HG03039 (cell line): ENCODE measurements at regions not wholly inside any gene's neighbourhood (a gene's known extent, or its start where the extent isn't known, plus 50 kb on each side); places are given as distances from the start of the nearest gene placed in this dataset.
"Not testable (repeated sequence)": the region's sequence is repeated elsewhere in the genome, so short reads cannot be mapped to it uniquely, and the experiment has no call there.

Experiments
- ATAC-seq: cut with Tn5 transposase; IDR thresholded peaks from one replicate; pipeline ENCODE4 v1.9.1; 2021; ENCODE audit warnings: mild to moderate bottlenecking, moderate library complexity; ENCODE audit not compliant: unreplicated experiment

DNA sequence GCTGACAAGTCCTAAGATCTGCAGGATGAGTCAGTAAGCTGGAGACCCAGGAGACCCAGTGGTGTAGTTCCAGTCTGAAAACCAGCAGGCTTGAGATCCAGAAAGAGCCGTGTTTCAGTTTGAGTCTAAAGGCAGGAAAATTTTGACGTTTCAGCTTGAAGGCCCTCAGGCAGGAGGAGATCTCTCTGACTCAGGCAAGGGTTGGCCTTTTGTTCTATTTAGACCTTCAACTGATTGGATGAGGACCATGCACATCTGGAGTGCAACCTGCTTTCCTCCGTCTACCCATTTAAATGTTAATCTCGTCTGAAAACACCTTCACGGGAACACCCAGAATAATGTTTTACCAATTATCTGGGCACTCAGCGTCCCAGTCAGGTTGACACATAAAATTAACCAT lies 69.5 kb downstream of the NPIPA7 start:
- ATAC-seq = not testable (repeated sequence)

DNA sequence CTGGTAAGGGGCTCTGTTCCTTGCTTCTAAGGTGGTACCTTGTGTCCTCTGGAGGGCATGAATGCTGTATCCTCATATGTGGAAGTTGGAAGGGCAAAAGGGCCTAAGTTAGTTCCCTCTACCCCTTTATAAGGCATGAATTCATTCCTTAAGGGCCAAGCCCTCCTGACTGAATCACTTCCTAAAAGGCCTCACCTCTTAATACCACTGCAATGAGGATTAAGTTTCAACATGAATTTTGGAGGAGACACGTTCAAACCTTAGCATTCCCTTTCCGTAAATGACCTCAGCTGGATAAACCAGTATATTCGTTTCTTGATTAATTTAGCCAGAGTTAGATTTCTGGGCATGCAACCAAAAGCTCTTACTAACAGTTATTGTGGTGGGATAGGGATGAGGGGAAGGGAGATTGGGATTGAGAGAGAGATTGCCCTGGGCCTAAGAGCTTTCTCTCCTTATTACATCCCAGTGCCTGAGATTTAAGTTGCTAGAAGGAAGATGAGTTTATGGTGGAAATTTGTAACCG lies 70.8 kb downstream of the NPIPA7 start:
- not testable (repeated sequence) for ATAC-seq

DNA sequence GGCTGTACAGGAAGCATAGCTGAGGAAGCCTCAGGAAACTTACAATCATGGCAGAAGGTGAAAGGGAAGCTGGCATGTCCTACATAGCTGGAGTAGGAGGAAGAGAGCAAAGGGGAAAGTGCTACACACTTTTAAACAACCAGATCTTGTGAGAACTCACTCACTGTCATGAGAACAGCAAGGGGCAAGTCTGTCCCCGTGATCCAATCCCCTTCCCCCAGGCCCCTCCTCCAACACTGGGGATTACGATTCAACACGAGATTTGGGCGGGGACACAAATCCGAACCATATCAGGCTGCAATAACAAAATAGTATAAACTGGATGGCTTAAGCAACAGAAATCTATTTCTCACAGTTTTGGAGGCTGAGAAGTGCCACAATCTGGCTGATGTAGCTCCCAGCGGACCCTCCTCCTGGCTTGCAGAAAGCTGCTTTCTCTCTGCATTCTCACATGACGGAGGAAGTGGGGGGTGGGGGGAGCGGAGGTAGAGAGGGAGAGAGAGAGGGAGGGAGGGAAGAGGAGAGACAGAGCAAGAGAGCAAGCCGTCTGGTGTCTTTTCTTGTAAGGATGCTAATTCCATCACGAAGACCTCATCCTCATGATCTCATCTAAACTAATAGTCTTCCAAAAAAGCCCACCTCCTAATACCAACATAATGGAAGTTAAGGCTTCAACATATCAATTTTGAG lies 72.9 kb downstream of the NPIPA7 start:
- ATAC-seq = not testable (repeated sequence)

DNA sequence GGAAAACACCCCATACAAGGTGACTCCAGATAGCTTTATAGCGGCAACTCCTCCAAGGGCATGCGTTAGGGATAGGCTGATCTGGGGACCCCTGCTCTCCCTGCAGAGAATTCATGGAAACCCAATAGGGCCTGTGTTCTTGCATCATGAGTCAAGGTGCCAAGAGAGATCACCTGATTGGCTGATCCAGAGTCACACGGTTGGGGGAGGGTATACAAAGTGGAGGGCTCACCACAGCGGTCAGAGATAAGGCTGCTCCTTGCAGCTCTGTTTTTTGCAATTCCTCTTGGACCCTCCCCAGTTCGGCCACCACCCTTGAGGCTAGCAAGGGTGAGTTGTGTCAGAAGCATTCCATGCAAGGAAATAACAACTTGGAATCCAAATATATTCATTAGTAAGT lies 79.6 kb downstream of the NPIPA7 start:
- ATAC-seq = not testable (repeated sequence)

DNA sequence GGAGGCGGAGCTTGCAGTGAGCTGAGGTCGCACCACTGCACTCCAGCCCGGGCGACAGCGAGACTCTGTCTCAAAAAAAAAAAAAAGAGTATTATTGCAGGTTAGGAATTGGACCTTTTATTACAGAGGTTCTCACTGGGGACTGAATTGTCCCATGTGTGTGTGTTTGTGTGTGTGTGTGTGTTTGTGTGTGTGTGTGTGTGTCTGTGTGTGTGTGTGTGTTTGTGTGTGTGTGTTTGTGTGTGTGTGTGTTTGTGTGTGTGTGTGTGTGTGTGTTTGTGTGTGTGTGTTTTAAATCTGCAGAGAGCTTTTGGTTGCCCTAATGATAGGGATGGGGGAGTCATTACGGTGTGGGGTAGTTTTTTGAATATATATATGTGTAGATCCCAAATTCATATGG lies 84.9 kb downstream of the NPIPA7 start:
- ATAC-seq = not testable (repeated sequence)

DNA sequence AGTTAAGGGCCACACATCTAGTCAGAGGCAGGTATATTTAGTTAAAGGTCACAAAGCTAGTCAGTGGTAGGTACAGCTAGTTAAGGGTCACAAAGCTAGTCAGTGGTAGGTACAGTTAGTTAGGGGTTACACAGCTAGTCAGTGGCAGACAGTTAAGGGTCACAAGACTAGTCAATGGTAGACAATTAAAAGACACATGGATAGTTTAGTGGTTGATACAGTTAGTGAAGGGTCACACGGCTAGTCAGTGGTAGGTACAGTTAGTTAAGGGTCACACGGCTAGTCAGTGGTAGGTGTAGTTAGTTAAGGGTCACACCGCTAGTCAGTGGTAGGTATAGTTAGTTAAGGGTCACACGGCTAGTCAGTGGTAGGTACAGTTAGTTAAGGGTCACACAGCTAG lies 110.0 kb downstream of the NPIPA7 start:
- not testable (repeated sequence) for ATAC-seq

DNA sequence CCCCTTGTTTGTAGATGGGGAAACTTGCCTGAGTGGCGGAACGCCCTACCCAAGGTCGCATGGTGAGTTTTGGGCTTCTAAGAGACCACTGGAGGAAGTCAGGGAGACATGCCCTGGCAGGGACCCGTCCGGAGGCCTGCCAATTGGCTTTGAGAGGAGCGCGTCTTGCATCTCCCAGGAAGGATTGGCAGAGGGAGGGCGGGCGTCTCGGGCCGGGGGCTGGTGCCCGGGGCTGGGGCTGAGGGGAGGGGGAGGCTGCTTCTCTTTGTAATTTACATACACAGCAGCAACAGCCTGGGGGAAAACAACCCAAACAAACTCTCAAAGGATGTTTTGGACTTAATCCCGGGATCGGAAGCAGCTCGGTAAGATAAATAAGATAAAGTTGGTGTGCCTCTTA lies 110.5 kb downstream of the NPIPA7 start:
- not testable (repeated sequence) for ATAC-seq

DNA sequence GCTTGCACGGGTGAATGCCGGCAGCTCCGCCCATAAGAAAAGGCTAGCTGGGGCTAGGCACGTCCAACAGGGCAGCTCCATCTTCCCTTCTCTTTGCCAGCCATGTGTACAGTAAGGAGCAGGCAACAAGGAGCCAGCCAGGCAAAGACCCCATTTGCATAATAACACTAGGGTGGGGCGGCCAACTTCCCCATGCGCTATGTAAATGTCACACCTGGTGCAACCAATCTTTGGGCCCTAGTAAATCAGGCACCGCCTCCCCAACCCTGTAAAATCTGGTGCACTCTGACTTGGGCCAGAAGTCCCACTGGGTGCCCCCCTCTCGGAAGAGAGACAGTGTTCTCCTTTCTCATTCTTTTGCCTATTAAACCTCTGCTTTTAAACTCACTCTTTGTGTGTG lies 115.2 kb downstream of the NPIPA7 start:
- not testable (repeated sequence) for ATAC-seq

DNA sequence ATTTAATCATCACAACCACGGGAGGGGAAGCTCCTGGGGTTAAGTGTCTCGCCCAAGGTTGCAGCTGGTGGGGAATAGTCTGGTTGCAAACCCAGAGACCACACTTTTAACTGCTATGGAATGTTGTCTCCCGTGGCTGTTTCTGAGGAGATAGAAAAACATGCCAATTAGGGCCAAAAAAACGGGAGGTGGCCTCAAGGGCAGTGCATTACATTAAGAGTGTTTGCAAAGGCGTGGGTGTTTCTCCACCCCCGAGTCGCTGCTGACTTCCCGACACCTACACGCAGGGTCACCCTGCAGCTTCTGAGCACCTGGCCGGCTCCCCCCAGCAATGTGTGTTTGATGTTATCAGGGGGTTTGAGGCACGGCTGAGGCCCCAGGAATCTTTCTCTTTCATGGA lies 116.1 kb downstream of the NPIPA7 start:
- ATAC-seq = not testable (repeated sequence)

DNA sequence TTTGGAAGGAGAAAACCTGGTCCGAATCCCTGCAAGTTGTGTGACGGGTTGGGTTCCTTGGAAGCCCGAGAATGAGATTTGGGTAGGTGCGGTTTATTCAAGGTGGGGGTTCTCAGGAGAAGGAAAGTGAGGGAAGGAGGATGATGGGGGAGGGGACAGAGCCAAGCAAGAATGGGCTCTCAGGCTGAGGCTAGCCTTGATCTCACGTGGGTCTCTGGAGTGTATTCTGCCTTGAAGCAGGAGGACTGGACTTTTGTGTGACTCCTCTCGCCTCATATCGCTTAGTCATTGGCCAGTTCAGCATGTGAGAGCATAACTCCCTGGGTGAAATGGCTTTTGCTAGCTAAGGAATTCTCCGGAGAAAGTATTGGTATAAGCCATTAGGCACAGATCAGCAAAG lies 120.9 kb downstream of the NPIPA7 start:
- ATAC-seq = not testable (repeated sequence)

DNA sequence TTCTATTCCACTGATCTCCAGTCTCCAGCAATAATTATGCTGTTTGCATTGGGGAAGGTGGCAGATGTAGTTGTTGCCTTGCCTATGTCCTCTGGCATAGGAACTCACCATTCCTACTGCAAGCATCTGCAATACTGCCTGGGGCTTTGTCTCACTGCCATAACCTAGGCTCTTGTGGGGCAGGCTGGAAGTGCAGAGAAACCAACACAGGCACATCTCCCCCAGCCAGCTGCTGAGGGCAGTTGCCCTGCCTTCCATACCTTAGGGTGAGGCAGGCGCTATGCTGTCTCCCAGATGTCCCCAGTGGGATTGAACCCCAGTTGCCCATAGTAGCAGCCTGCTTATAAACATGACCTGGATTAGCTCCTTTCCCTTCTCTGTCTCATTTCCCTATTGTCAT lies 128.1 kb downstream of the NPIPA7 start:
- ATAC-seq = not testable (repeated sequence)

DNA sequence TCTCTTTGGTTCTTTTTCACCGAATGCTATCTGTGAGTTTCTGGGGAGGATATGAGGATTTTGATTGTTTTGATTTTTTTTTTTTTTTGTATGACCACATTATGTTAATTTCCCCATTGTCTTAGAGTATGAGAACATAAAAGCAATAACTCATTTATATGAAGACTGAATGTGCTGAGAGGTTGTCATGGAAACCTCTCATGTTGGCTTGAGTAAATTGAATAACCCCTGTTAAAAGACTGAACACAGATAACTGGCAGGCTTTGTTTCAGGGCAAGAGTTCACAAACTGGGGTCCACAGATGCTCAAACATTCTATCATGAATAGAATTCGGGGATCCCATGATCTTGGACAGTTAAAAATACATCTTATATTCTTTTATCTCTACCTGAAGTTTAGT lies 129.4 kb downstream of the NPIPA7 start:
- not testable (repeated sequence) for ATAC-seq

DNA sequence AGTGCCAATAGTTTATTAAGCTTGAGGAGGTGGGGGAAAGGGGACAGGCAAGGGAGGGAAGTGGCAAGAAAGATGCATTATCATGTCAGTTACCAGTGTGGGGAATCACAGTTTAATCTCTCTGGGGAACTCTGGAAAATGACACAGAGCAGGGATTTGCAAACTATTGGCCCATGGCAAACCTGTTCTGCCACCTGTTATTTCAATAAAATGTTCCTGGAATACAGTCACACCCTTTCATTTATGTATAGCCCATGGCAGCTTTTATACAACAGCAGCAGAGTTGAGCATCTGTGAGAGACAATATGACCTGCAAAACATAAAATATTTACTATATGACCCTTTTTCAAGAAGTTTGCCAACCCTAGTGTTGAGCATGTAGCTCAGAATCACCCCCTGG lies 140.5 kb downstream of the NPIPA7 start:
- ATAC-seq = not testable (repeated sequence)

DNA sequence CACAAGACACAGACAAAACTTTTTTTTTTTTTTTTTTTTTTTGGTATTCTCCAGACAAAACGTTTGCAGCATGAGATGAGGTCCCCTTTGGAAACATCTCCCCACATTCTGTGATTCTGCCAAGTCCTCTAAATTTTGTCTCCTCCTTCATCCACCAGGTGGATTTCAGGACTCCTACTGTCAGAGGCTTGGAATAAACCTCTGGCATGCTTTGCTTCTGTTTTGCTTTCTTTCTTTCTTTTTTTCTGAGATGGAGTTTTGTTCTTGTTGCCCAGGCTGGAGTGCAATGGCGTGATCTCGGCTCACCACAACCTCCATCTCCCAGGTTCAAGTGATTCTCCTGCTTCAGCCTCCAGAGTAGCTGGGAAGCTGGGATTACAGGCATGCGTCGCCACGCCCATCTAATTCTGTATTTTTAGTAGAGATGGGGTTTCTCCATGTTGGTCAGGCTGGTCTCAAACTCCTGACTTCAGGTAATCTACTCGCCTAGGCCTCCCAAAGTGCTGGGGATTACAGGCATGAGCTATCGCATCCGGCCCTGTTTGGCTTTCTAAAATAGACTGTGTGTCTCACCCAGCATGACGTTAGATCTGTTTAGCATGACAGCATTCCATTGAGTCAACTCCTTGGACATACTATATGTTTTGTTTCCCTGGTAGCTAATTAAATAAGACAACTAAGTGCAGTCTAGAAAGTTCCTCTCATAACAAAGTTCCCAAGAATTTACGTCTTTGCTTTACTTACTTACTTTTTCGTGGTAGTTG lies 142.5 kb downstream of the NPIPA7 start:
- ATAC-seq = not testable (repeated sequence)

DNA sequence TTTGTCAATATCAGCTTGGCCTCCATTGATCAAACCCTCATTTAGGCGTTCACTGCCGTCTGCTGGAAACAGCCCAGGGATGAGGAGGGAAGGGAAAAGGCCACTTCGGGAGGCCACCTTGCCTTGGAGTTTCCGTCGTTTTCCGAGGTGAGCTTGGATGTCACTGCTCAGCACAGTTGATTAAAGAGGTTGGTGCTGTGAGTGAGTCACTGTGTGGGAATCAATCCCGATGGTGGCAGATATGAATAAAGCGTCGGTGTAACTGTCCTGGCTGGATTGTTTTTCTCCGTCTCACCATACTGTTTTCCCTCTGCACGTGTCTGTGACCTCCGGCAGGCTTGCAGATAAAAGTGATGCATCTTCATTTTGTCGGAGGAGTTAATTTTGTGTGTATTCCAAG lies 148.1 kb downstream of the NPIPA7 start:
- not testable (repeated sequence) for ATAC-seq

DNA sequence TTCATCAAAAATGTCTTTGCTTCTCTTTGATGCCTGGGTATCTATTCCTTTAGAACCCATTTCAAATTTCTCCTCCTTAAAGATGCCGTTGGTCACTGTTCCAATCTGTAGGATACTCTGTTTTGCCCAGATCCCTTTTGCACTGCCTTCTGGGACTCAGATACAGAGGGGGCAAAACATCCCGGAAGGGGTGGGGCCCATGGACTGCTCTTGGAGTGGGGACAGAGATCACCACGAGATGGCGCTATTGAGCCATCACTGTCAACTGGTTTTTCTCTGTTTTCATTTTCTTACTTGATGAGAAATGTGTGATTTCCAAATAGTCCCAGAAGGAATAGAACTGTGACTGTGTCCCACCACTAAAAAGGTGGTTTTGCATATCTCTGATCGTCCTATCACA lies 151.8 kb downstream of the NPIPA7 start:
- not testable (repeated sequence) for ATAC-seq

DNA sequence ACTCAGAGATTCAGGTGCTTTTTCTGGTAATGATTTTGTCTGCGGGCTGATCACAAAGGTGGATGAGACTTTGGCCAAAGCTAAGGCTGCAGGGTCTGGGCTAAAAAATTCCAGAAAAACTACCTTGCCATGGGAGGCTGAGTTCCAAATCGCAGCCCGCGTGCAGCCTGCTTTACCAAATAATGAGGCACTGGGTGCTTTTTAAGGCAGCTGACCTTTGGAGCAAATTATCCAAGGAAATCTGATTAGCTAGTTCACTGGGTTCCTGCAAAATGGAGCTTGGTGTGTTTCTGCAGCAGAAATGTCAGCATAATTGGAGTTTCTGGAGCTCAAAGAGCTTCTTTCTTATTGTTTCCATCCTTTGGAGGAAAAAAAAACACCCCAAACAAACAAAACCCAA lies 156.6 kb downstream of the NPIPA7 start:
- ATAC-seq = not testable (repeated sequence)

DNA sequence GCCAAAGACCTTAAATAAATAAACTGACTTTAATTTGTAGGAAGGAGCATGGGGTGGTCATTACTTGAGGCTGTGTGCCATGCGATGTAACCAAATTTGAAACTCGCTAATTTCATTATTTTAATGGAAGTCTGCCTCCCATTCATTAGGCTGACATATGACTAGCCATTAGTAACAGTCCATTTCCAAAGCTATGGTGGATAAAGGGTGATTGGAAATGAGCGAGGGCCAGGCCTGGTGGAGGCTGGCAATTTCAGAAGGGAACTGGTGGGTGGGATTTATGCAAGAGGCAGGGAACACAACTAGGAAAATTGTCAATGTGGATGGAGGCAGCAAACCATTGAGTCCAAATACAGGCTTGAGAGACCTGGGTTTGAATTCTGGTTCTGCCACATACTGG lies 157.2 kb downstream of the NPIPA7 start:
- ATAC-seq = not testable (repeated sequence)

DNA sequence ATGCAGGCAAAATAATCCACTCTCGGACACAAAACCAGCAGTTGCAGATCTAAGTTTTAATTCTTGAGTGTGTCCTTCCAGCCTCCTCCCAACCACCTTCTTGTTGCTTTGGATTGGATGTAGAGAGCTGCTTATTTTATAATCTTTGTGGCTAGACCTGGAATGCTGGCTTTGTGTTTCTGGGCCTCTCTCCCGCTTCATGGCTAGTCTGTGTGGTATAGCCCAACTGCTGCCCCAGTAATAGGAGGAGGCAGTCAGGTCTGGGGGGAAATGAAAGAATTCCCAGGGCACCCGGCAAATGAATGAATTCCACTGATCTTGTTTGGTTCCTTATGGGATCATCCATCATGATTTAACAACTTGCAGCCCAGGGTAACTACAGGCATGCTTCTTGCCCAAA lies 170.8 kb downstream of the NPIPA7 start:
- not testable (repeated sequence) for ATAC-seq

DNA sequence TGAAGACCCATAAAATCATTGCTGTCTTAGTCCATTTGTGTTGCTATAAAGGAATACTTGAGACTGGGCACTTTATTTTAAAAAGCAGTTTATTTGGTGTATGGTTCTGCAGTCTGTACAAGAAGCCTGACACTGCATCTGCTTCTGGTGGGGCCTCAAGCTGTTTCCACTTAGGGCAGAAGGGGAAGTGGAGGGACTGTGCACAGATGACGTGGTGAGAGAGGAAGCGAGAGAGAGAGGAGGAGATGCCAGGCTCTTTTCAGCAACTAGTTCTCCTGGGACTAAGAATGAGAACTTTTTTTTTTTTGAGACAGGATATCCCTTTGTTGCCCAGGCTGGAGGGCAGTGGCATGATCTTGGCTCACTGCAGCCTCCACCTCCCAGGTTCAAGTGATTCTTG lies 171.9 kb downstream of the NPIPA7 start:
- ATAC-seq = not testable (repeated sequence)

DNA sequence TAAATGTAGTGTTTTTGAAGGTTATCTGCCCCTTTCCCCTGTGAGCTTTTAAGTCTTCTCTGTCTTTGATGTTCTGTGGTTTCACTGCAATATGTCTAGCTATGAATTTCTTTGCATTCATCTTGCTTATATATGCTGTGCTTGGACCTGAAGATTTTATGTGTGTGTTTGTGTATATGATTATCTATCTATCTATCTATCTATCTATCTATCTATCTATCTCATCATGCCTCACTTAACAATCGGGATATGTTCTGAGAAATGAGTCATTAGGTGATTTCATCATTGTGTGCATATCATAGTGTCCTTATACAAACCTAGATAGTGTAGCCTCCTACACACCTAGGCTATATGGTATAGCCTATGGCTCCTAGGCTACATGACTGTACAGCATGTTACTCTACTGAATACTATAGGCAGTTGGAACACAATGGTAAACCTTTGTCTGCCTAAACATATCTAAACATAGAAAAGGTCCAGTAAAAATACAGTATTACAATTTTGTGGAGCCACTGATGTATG lies 173.9 kb downstream of the NPIPA7 start:
- not testable (repeated sequence) for ATAC-seq
